DND-41 (cell line): ENCODE measurements at regions not wholly inside any gene's neighbourhood (a gene's known extent, or its start where the extent isn't known, plus 50 kb on each side); places are given as distances from the start of the nearest gene placed in this dataset.

Source experiments
- EZH2 ChIP-seq: IDR thresholded peaks from 3 replicates; pipeline ENCODE4 v1.6.1; 2012; ENCODE audit warnings: borderline replicate concordance, low read depth, mild to moderate bottlenecking, moderate library complexity, low read length, inconsistent platforms; ENCODE audit not compliant: severe bottlenecking
- TF ChIP-seq, protein P1 (sequence below): IDR thresholded peaks from 2 replicates; pipeline ENCODE4 v1.5.1; 2012; ENCODE audit warnings: borderline replicate concordance, low read length, moderate library complexity, mild to moderate bottlenecking; ENCODE audit not compliant: poor library complexity, severe bottlenecking; ENCODE audit errors: extremely low read depth

DNA sequence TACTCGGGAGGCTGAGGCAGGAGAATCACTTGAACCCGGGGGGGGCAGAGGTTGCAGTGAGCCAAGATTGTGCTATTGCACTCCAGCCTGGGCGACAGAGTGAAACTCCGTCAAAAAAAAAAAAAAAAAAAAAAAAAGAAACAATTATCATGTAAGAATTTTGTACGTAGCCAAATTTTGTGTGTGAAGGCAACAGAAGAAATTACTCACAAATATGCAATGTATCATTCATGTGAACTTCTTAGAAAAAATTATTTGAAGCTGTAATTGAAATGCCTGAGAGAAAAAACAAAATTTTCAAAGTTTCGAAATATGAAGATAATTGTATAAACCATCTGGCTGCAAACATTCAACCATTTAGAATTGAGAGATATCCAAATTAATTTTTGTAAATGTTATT, 204.8 kb upstream of the PARD3B start:
- TF ChIP-seq, protein P1, sequence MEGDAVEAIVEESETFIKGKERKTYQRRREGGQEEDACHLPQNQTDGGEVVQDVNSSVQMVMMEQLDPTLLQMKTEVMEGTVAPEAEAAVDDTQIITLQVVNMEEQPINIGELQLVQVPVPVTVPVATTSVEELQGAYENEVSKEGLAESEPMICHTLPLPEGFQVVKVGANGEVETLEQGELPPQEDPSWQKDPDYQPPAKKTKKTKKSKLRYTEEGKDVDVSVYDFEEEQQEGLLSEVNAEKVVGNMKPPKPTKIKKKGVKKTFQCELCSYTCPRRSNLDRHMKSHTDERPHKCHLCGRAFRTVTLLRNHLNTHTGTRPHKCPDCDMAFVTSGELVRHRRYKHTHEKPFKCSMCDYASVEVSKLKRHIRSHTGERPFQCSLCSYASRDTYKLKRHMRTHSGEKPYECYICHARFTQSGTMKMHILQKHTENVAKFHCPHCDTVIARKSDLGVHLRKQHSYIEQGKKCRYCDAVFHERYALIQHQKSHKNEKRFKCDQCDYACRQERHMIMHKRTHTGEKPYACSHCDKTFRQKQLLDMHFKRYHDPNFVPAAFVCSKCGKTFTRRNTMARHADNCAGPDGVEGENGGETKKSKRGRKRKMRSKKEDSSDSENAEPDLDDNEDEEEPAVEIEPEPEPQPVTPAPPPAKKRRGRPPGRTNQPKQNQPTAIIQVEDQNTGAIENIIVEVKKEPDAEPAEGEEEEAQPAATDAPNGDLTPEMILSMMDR, result no peak
- no peak for TF ChIP-seq EZH2
